ENCODE measurements at regions not wholly inside any gene's neighbourhood (a gene's known extent, or its start where the extent isn't known, plus 50 kb on each side); places are given as distances from the start of the nearest gene placed in this dataset.

- ChIA-PET SMC1A (ENCODE audit: uncharacterized antibody, unreplicated experiment) (interaction anchor here (0.6 to 1.3 kb wide), 3 partner anchors 9 to 51 kb away, joined by 3 to 5 read pairs (median 3); no protein-coding TSS in a partner anchor), RAD21 (ENCODE audit: unreplicated experiment) (no interaction called here), CTCF (no interaction called here), POLR2A (no interaction called here)
- FAIRE-seq: no peak
- H4K20me1 ChIP-seq (ENCODE audit: control insufficient read depth, insufficient read depth): no peaks in the 10 kb centered on the region
- ATAC-seq: no peak
- H2AFZ ChIP-seq (ENCODE audit: control insufficient read depth, low read depth, low read length): no peak overlapping the region
- H3K36me3 ChIP-seq (ENCODE audit: control insufficient read depth in 2 of 2, insufficient read depth in 2 of 2, low read length in 1 of 2): no peaks in the 10 kb centered on the region
- H3K9me3 ChIP-seq (replicated peaks; ENCODE audit: control insufficient read depth, insufficient read depth, low read length): no peaks in the 10 kb centered on the region
- H3K4me1 ChIP-seq (ENCODE audit: control insufficient read depth, insufficient read depth, low read length): no peaks in the 10 kb centered on the region
- in situ Hi-C loops (cut with MboI): no loop called here
- DNase-seq (ENCODE audit: low read depth, low spot score): no peak
- no peak overlapping the region for H3K9ac ChIP-seq (ENCODE audit: control insufficient read depth, insufficient read depth, low read length)
- 17% methylated on average over 8 of the region's 8 CpGs for WGBS (ENCODE audit: insufficient coverage, insufficient replicate concordance, low lambda C conversion rate, missing lambda C conversion rate)
- no peak for TF ChIP-seq CEBPB (IDR thresholded peaks at IDR 0.05; ENCODE audit: borderline replicate concordance in 1 of 2, low read depth in 2 of 2, low read length in 2 of 2)
- no peak for TF ChIP-seq ZBTB33 (IDR thresholded peaks at IDR 0.05)
- TF ChIP-seq IKZF1 (conservative IDR thresholded peaks at IDR 0.05): no peak
- no peak for TF ChIP-seq CHD4 (IDR thresholded peaks at IDR 0.05)
- no peak for TF ChIP-seq ETV6 (conservative IDR thresholded peaks at IDR 0.05 in 1 of 2, IDR thresholded peaks at IDR 0.05 in 1 of 2; ENCODE audit: borderline replicate concordance in 1 of 2, low read depth in 1 of 2)
- no peak for TF ChIP-seq NFYB (IDR thresholded peaks at IDR 0.05; ENCODE audit: insufficient read depth, low read depth, low read length)
- no peak for TF ChIP-seq ZZZ3 (IDR thresholded peaks at IDR 0.05; ENCODE audit: control insufficient read depth, insufficient read length, low read depth)
- H3K4me3 ChIP-seq: no peak overlapping the region
- intact Hi-C loops (cut with micrococcal nuclease; ENCODE audit: unreplicated experiment): no loop called here
- no peak overlapping the region for H3K4me2 ChIP-seq (ENCODE audit: control insufficient read depth, insufficient read depth)
- no peaks in the 10 kb centered on the region for H3K27me3 ChIP-seq (replicated peaks in 1 of 2; ENCODE audit: control insufficient read depth in 2 of 2, insufficient read depth in 2 of 2, low read length in 1 of 2)
- H3K27ac ChIP-seq (ENCODE audit: control insufficient read depth, insufficient read depth): no peak overlapping the region
- no peaks in the 10 kb centered on the region for H3K79me2 ChIP-seq (ENCODE audit: control insufficient read depth, insufficient read depth, low read length)
- no TSS peak for BruUV-seq (replicated peaks)
These were observed 742.4 kb downstream of the DCDC2C start for GRCh38 chr2:4445821-4446220.

All from GM12878 (cell line).